K562 (cell line): ENCODE measurements at regions not wholly inside any gene's neighbourhood (a gene's known extent, or its start where the extent isn't known, plus 50 kb on each side); places are given as distances from the start of the nearest gene placed in this dataset.

Source experiments
- ATAC-seq: fragments of 200-7000 bp; cut with Tn5 transposase; 3 replicates; pipeline ENCODE4 v1.9.1; 2020; ENCODE audit warnings: moderate library complexity
- BruUV-seq: library from RNA; stranded (reverse); fragments of 400-500 nt; replicated peaks from 2 replicates; lab custom pipeline; 2021; lab: Mats Ljungman, UMichigan
- CTCF ChIA-PET: fragments of 300-600 bp; formaldehyde crosslinking; extraction: SDS; loops from one replicate; lab custom pipeline; 2021; ENCODE audit warnings: low intra/inter-chr PET ratio; lab: Yijun Ruan, JAX
- POLR2A ChIA-PET: fragments of 300-600, 350-650 bp; sonication (Branson Sonifier 250); formaldehyde crosslinking; extraction: SDS; loops from one replicate; lab custom pipeline; 2021; ENCODE audit warnings: antibody characterized with exemption, inconsistent platforms; lab: Yijun Ruan, JAX
- DNase-seq, 4 experiments: peaks; one replicate each; pipeline versions ENCODE4 v3.0.0 to v3.0.0-alpha.2; 2011 to 2018; ENCODE audit warnings: low spot score in 3 of 4, mixed read lengths in 3 of 4; ENCODE audit errors: extremely low read depth in 1 of 4
- FAIRE-seq: peaks from 2 replicates; lab custom pipeline; 2011; peaks lifted over from hg19 to GRCh38; lab: Jason Lieb, UNC
- H2AFZ ChIP-seq: 2 replicates; pipeline ENCODE4 v1.6.0; 2011; ENCODE audit warnings: low read depth, low read length, control low read depth, inconsistent platforms
- H3K27ac ChIP-seq: fragments of 200-600 bp; 3 replicates; pipeline ENCODE4 v1.8.0; 2011; ENCODE audit warnings: low read depth, mild to moderate bottlenecking, control low read depth, inconsistent platforms, low read length, moderate library complexity, mixed read lengths; ENCODE audit errors: extremely low read depth
- H3K27me3 ChIP-seq, 2 experiments: fragments of 300-600 bp in 1 of 2; 2 replicates in 1 of 2; 3 replicates in 1 of 2; pipeline versions ENCODE4 v1.6.0 to v1.8.0; 2011; ENCODE audit warnings: inconsistent platforms in 2 of 2, low read length in 2 of 2, mild to moderate bottlenecking in 1 of 2, mixed read lengths in 1 of 2, moderate library complexity in 1 of 2; ENCODE audit not compliant: control insufficient read depth in 2 of 2, insufficient read depth in 2 of 2
- H3K36me3 ChIP-seq: fragments of 300-600 bp; 3 replicates; pipeline ENCODE4 v1.8.0; 2011; ENCODE audit warnings: mild to moderate bottlenecking, low read length, inconsistent platforms; ENCODE audit not compliant: control insufficient read depth, insufficient read depth
- H3K4me1 ChIP-seq, 2 experiments: fragments of 200-600 bp in 1 of 2; replicated peaks in 1 of 2; 2 replicates in 1 of 2; 3 replicates in 1 of 2; pipeline versions ENCODE4 v1.5.1 to v1.8.0; 2011; ENCODE audit warnings: inconsistent platforms in 2 of 2, low read length in 2 of 2, mild to moderate bottlenecking in 1 of 2, mixed read lengths in 1 of 2, moderate library complexity in 1 of 2; ENCODE audit not compliant: control insufficient read depth in 2 of 2, insufficient read depth in 2 of 2
- H3K4me2 ChIP-seq: 2 replicates; pipeline ENCODE4 v1.6.1; 2011; ENCODE audit warnings: low read length, control low read depth, inconsistent platforms, mixed read lengths; ENCODE audit not compliant: insufficient read depth
- H3K4me3 ChIP-seq: fragments of 200-600 bp; sonication (generic), shearing (Covaris generic); 2 replicates; pipeline ENCODE4 v1.5.1; 2016; ENCODE audit warnings: control low read depth, inconsistent platforms
- H3K79me2 ChIP-seq: fragments of 200-600 bp; 3 replicates; pipeline ENCODE4 v1.8.0; 2011; ENCODE audit warnings: low read length, inconsistent platforms; ENCODE audit not compliant: control insufficient read depth, insufficient read depth
- H3K9ac ChIP-seq, 2 experiments: 2 replicates each; pipeline versions ENCODE4 v1.6.0 to v1.6.1; 2011; ENCODE audit warnings: low read depth in 2 of 2, low read length in 2 of 2, control low read depth in 1 of 2, inconsistent platforms in 1 of 2, mild to moderate bottlenecking in 1 of 2, mixed read lengths in 1 of 2; ENCODE audit not compliant: insufficient read depth in 1 of 2
- H3K9me1 ChIP-seq: one replicate; pipeline ENCODE4 v1.6.0; 2011; ENCODE audit warnings: inconsistent platforms, mild to moderate bottlenecking, low read length, moderate library complexity; ENCODE audit not compliant: control insufficient read depth, insufficient read depth
- H3K9me3 ChIP-seq: replicated peaks from 2 replicates; pipeline ENCODE4 v1.5.1; 2011; ENCODE audit warnings: low read depth, low read length, inconsistent platforms; ENCODE audit not compliant: control insufficient read depth, insufficient read depth
- H4K20me1 ChIP-seq: replicated peaks from 2 replicates; pipeline ENCODE4 v1.6.1; 2011; ENCODE audit warnings: low read length, inconsistent platforms, mixed read lengths; ENCODE audit not compliant: control insufficient read depth, insufficient read depth
- CHCHD3 ChIP-seq: fragments of 250-450 bp; sonication (Bioruptor Pico); IDR thresholded peaks from 2 replicates; pipeline ENCODE4 v2.1.2; 2022; ENCODE audit warnings: mild to moderate bottlenecking
- E2F8 ChIP-seq: fragments of 450-650 bp; IDR thresholded peaks from 2 replicates; pipeline ENCODE4 v1.7.1; 2018; ENCODE audit warnings: mild to moderate bottlenecking, low read depth; ENCODE audit not compliant: partially characterized antibody
- GABPB1 ChIP-seq: sonication (generic); formaldehyde crosslinking; IDR thresholded peaks from 2 replicates; pipeline ENCODE4 v1.8.0; 2022; ENCODE audit warnings: mild to moderate bottlenecking, missing genetic modification reagents
- RFX7 ChIP-seq: fragments of 250-450 bp; sonication (Bioruptor Pico); IDR thresholded peaks from 2 replicates; pipeline ENCODE4 v1.5.1; 2021; ENCODE audit warnings: mild to moderate bottlenecking
- SMC3 ChIP-seq: conservative IDR thresholded peaks from 2 replicates; pipeline ENCODE4 v1.6.1; 2011; ENCODE audit warnings: low read depth, low read length, improper control_type of control experiment; ENCODE audit not compliant: insufficient read depth
- ZNF280B ChIP-seq: fragments of 250-450 bp; sonication (Bioruptor Pico); IDR thresholded peaks from 2 replicates; pipeline ENCODE4 v1.5.1; 2021; ENCODE audit warnings: mild to moderate bottlenecking
- ZNF407 ChIP-seq: fragments of 450-650 bp; IDR thresholded peaks from 2 replicates; pipeline ENCODE4 v1.6.1; 2016; ENCODE audit warnings: low read depth
- ZNF717 ChIP-seq: fragments of 250-450 bp; sonication (Bioruptor Pico); IDR thresholded peaks from 2 replicates; pipeline ENCODE4 v1.5.0; 2021
- ZNF79 ChIP-seq: fragments of 250-450 bp; sonication (Bioruptor Pico); IDR thresholded peaks from 2 replicates; pipeline ENCODE4 v1.4.0; 2020; ENCODE audit warnings: low read depth, mild to moderate bottlenecking, moderate library complexity
- WGBS: fragments of 100-300 bp; shearing (Covaris generic); methylation state at CpG from one replicate; pipeline ENCODE4 v1.1.6; 2016; ENCODE audit warnings: low coverage, mixed read lengths; ENCODE audit not compliant: insufficient coverage; ENCODE audit errors: missing lambda C conversion rate; 5-methylcytosine and 5-hydroxymethylcytosine counted together
- in situ Hi-C: fragments of 300-500 bp; cut with MboI; formaldehyde crosslinking; loops from 4 replicates; pipeline ENCODE4 v1.15.0; 2018; ENCODE audit warnings: inconsistent platforms, mixed read lengths
- intact Hi-C: fragments of 100-400 bp; cut with micrococcal nuclease; formaldehyde crosslinking; loops from 2 replicates; pipeline ENCODE4 v1.14.2; 2022

GRCh38 chr22:47279746-47280145 lies 517.3 kb downstream of the TBC1D22A start (continued):
- TF ChIP-seq ZNF280B (CRISPR knock-in tag) (no peak), E2F8 (no peak), GABPB1 (no peak), RFX7 (CRISPR knock-in tag) (no peak), ZNF717 (no peak)

GRCh38 chr22:47279337-47279736 lies 516.9 kb downstream of the TBC1D22A start:
- no peak for DNase-seq
- no peak for ATAC-seq
- ChIA-PET POLR2A (no interaction called here), CTCF (no interaction called here)
- FAIRE-seq = no peak
- intact Hi-C loops (no loop called here), in situ Hi-C loops (no loop called here)
- no peak overlapping the region for H3K4me2 ChIP-seq
- H3K9me1 ChIP-seq = peaks cover 3% of the 10 kb centered on the region
- peaks cover 7 to 77% of the 10 kb centered on the region in 2 experiments; a peak in 4 of 5 replicates for H3K27me3 ChIP-seq
- H3K9me3 ChIP-seq = no peaks in the 10 kb centered on the region
- H3K4me1 ChIP-seq = no peaks in the 10 kb centered on the region
- no peaks in the 10 kb centered on the region for H3K36me3 ChIP-seq
- H2AFZ ChIP-seq = no peak overlapping the region
- no peak overlapping the region for H3K4me3 ChIP-seq
- H4K20me1 ChIP-seq = no peaks in the 10 kb centered on the region
- no peak overlapping the region for H3K9ac ChIP-seq
- H3K27ac ChIP-seq = no peak overlapping the region
- 2% methylated on average over 8 of the region's 8 CpGs for WGBS
- BruUV-seq = no TSS peak
- no peaks in the 10 kb centered on the region for H3K79me2 ChIP-seq
- no peak for TF ChIP-seq ZNF407
- TF ChIP-seq SMC3 = no peak
- no peak for TF ChIP-seq CHCHD3 (CRISPR knock-in tag)
- no peak for TF ChIP-seq ZNF79
